Colonic mucosa (tissue), 4 donors: ENCODE measurements at regions not wholly inside any gene's neighbourhood (a gene's known extent, or its start where the extent isn't known, plus 50 kb on each side); places are given as distances from the start of the nearest gene placed in this dataset.

Experiments used
- DNase-seq: peaks from one replicate; pipeline ENCODE4 v3.0.0-alpha.2; 2020
- H3K27ac ChIP-seq: fragments of 200-600 bp; one replicate; pipeline ENCODE4 v1.8.0; 2021
- H3K27me3 ChIP-seq: fragments of 200-600 bp; one replicate; pipeline ENCODE4 v1.8.0; 2021
- H3K36me3 ChIP-seq: fragments of 200-600 bp; one replicate; pipeline ENCODE4 v1.8.0; 2021
- H3K4me1 ChIP-seq: fragments of 200-600 bp; one replicate; pipeline ENCODE4 v1.8.0; 2021; ENCODE audit warnings: mild to moderate bottlenecking
- H3K4me3 ChIP-seq: fragments of 200-600 bp; one replicate; pipeline ENCODE4 v1.8.0; 2021
- H3K9ac ChIP-seq, 2 donors: one replicate each; pipeline ENCODE4 v1.7.0; 2013; ENCODE audit warnings: control low read depth in 2 of 2, low read depth in 2 of 2, low read length in 2 of 2
- H3K9me3 ChIP-seq: fragments of 200-600 bp; one replicate; pipeline ENCODE4 v1.8.0; 2021
- intact Hi-C: fragments of 100-400 bp; cut with DNase I; formaldehyde crosslinking; loops from one replicate; pipeline ENCODE4 v1.14.1; 2022
- TF ChIP-seq, protein P1 (sequence below): fragments of 200-600 bp; IDR thresholded peaks from one replicate; pipeline ENCODE4 v1.8.0; 2022; ENCODE audit warnings: antibody characterized with exemption, mild to moderate bottlenecking
- donor health status: healthy.
- donor health status: DM: no; HTN: no; CAD: no.
- donor health status: DM: no; HTN: no; CAD: no.

- intact Hi-C loops: no loop called here
- no peaks in the 10 kb centered on the region for H3K9me3 ChIP-seq
- DNase-seq: no peak
- no peaks in the 10 kb centered on the region for H3K4me1 ChIP-seq
- no peak overlapping the region for H3K4me3 ChIP-seq
- TF ChIP-seq, protein P1, sequence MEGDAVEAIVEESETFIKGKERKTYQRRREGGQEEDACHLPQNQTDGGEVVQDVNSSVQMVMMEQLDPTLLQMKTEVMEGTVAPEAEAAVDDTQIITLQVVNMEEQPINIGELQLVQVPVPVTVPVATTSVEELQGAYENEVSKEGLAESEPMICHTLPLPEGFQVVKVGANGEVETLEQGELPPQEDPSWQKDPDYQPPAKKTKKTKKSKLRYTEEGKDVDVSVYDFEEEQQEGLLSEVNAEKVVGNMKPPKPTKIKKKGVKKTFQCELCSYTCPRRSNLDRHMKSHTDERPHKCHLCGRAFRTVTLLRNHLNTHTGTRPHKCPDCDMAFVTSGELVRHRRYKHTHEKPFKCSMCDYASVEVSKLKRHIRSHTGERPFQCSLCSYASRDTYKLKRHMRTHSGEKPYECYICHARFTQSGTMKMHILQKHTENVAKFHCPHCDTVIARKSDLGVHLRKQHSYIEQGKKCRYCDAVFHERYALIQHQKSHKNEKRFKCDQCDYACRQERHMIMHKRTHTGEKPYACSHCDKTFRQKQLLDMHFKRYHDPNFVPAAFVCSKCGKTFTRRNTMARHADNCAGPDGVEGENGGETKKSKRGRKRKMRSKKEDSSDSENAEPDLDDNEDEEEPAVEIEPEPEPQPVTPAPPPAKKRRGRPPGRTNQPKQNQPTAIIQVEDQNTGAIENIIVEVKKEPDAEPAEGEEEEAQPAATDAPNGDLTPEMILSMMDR: no peak
- H3K9ac ChIP-seq: no peak overlapping the region
- H3K27ac ChIP-seq: peak overlapping the region; percentile 1
- H3K27me3 ChIP-seq: no peaks in the 10 kb centered on the region
- no peaks in the 10 kb centered on the region for H3K36me3 ChIP-seq
Observed at GRCh38 chrX:13121020-13121555, 76.7 kb upstream of the FAM9C start.

- intact Hi-C loops: no loop called here
- TF ChIP-seq, protein P1: no peak
- H3K4me3 ChIP-seq: no peak overlapping the region
- no peaks in the 10 kb centered on the region for H3K27me3 ChIP-seq
- no peaks in the 10 kb centered on the region for H3K4me1 ChIP-seq
- H3K9me3 ChIP-seq: no peaks in the 10 kb centered on the region
- peak overlapping the region in 1 of 2 donors; percentile 47 for H3K9ac ChIP-seq
- H3K36me3 ChIP-seq: no peaks in the 10 kb centered on the region
- peak; percentile 60 for DNase-seq
- H3K27ac ChIP-seq: peak overlapping the region; percentile 24
Observed at GRCh38 chrX:13120017-13120416, 75.6 kb upstream of the FAM9C start.

- H3K36me3 ChIP-seq: no peaks in the 10 kb centered on the region
- intact Hi-C loops: no loop called here
- H3K4me1 ChIP-seq: no peaks in the 10 kb centered on the region
- H3K27ac ChIP-seq: peak overlapping the region; percentile 24
- no peaks in the 10 kb centered on the region for H3K9me3 ChIP-seq
- H3K9ac ChIP-seq: peak overlapping the region in 1 of 2 donors; percentile 47
- H3K27me3 ChIP-seq: no peaks in the 10 kb centered on the region
- H3K4me3 ChIP-seq: no peak overlapping the region
- no peak for DNase-seq
- TF ChIP-seq, protein P1: no peak
Observed at GRCh38 chrX:13119386-13119785, 75.0 kb upstream of the FAM9C start.

- Histone ChIP-seq H3K27ac (no peak overlapping the region), H3K9me3 (no peaks in the 10 kb centered on the region), H3K9ac (no peak overlapping the region), H3K4me1 (no peaks in the 10 kb centered on the region), H3K36me3 (no peaks in the 10 kb centered on the region), H3K4me3 (no peak overlapping the region), H3K27me3 (no peaks in the 10 kb centered on the region)
- intact Hi-C loops: no loop called here
- TF ChIP-seq, protein P1: no peak
- DNase-seq: no peak
Observed at GRCh38 chrX:13115146-13115855, 70.9 kb upstream of the FAM9C start.

- H3K4me3 ChIP-seq: no peak overlapping the region
- H3K36me3 ChIP-seq: no peaks in the 10 kb centered on the region
- H3K9ac ChIP-seq: no peak overlapping the region
- TF ChIP-seq, protein P1: no peak
- intact Hi-C loops: no loop called here
- no peaks in the 10 kb centered on the region for H3K9me3 ChIP-seq
- H3K27ac ChIP-seq: no peak overlapping the region
- H3K27me3 ChIP-seq: no peaks in the 10 kb centered on the region
- DNase-seq: no peak
- no peaks in the 10 kb centered on the region for H3K4me1 ChIP-seq
Observed at GRCh38 chrX:13112499-13112898, 68.1 kb upstream of the FAM9C start.
